Liver (tissue), 3 donors: ENCODE measurements at regions not wholly inside any gene's neighbourhood (a gene's known extent, or its start where the extent isn't known, plus 50 kb on each side); places are given as distances from the start of the nearest gene placed in this dataset.

Experiments used
- CTCF ChIP-seq: fragments of 150-350 bp; IDR thresholded peaks from 2 replicates; pipeline ENCODE4 v1.5.1; 2017; ENCODE audit warnings: improper control_type of control experiment, low read depth, low read length; ENCODE audit not compliant: missing input control
- JUND ChIP-seq, 2 donors: IDR thresholded peaks; 2 replicates each; pipeline ENCODE4 v1.6.1; 2016; ENCODE audit warnings: antibody characterized with exemption in 2 of 2
- RAD21 ChIP-seq, 2 donors: IDR thresholded peaks; 2 replicates each; pipeline ENCODE4 v1.6.1; 2016; ENCODE audit warnings: antibody characterized with exemption in 2 of 2, mild to moderate bottlenecking in 2 of 2
- REST ChIP-seq: IDR thresholded peaks from 2 replicates; pipeline ENCODE4 v1.6.1; 2016; ENCODE audit warnings: antibody characterized with exemption, mild to moderate bottlenecking
- YY1 ChIP-seq: IDR thresholded peaks from 2 replicates; pipeline ENCODE4 v1.6.1; 2016; ENCODE audit warnings: antibody characterized with exemption, mild to moderate bottlenecking
- donor health status: healthy.
- donor health status: healthy.

GRCh38 chr2:240350696-240351087 lies 84.8 kb upstream of the GPC1 start:
- TF ChIP-seq CTCF (no peak), JUND (IDR thresholded peaks at IDR 0.05) (no peak), REST (no peak), RAD21 (IDR thresholded peaks at IDR 0.05) (no peak), YY1 (no peak)
